ENCODE measurements at regions not wholly inside any gene's neighbourhood (a gene's known extent, or its start where the extent isn't known, plus 50 kb on each side); places are given as distances from the start of the nearest gene placed in this dataset.
A peak's percentile ranks its signal among the peaks of the same experiment; 100 is the strongest.

DNA sequence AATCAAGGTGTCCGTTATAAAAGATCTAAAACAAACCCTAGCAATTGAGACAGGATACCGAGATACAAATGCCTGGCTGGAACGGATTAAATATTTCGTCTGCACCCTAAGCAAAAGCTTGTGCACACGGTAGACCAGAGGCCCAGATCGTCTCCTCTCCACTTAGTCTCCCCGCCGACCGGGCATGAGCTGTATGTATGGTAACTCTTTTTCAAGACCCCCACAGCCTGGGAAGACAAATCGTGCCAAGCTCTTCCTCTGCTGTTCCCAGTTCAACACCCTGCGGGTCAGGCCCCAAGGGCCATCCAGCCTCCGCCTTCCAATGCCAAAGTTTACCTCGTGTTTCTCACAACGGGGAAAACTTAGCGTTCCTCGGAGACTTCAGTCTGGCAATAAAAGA lies 285.7 kb upstream of the GALNT17 start:
- no peak for DNase-seq (ENCODE audit: insufficient read length, low spot score)
- FAIRE-seq: no peak

DNA sequence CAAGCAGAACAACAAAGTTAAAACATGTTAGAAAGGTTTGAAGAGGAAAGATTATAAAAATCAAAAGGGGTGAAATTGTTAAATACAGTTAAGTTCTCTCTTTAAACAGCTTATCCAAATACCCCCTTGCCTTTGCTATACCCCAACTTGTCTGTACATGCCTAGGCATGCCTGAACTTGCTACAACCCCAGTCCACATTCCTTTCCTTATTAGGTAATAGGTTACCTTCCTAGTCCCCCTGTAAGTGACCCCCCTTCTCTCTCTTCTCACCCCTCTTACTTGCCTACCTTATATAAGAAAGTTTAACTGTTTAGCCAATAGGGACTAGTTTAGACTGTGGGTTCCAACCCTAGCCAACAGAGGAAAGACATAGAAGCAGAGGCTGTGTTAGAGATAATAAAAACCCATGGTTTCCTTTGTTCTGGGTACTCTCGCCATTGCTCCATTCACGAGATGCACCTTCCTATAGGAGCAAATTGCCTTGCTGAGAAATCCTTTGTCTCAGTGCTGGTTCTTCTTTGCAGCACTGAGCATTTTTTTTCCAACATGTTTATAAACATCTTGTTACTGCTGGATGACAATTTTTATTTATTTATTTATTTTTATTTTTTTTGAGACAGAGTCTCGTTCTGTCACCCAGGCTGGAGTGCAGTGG lies 282.2 kb upstream of the GALNT17 start:
- no peak for DNase-seq (ENCODE audit: insufficient read length, low spot score)
- no peak for FAIRE-seq

DNA sequence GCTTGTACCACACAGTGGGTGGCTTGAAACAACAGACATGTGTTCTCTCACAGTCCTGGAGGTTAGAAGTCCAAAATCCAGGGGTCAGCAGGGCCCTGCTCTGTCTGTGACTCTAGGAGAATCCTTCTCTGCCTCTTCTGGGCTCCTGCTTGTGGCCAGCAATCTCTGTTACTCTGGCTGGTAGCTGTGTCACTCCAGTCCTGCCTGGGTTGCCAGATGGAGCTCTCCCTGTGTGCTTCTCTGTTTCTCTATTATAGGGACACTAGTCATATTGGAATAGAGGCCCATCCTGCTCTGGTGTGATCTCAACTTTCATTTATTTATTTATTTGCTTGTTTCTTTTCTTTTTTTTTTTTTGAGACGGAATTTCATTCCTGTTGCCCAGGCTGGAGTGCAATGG lies 276.6 kb upstream of the GALNT17 start:
- DNase-seq (ENCODE audit: insufficient read length, low spot score) (no peak), FAIRE-seq (no peak)

DNA sequence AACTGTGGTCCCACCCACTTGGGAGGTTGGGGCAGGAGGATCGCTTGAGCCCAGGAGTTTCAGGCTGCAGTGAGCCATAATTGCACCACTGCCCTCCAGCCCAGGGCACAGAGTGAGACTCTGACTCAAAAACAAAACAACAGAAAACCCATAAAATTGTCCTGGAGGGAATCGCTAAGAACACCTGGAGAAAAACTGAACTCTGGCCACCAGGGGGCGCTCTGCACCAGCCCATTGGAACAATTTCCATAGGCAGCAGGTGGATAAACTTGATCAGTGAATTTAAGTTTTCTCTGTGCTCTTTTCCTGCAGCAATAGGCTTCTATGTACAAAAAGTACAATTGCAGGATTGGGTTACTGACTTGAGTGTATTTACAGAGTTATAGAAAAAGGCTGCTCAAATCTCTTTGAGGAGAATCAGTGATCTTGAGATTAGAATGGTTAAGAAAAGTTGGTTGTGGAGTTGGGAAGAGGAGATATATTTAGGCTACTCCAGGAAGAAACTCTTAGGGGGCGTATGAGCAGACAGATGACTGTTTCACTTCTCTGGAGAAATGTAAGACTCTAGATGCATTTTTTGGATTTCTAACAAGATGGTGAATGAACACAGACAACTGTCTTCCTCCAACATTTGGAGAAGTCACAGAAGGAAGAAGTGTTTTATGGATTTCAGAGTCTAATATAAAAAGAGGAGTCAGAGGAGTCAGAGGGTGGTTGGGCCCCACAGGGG lies 274.9 kb upstream of the GALNT17 start:
- FAIRE-seq (no peak), DNase-seq (ENCODE audit: insufficient read length, low spot score) (peak; percentile 40)

DNA sequence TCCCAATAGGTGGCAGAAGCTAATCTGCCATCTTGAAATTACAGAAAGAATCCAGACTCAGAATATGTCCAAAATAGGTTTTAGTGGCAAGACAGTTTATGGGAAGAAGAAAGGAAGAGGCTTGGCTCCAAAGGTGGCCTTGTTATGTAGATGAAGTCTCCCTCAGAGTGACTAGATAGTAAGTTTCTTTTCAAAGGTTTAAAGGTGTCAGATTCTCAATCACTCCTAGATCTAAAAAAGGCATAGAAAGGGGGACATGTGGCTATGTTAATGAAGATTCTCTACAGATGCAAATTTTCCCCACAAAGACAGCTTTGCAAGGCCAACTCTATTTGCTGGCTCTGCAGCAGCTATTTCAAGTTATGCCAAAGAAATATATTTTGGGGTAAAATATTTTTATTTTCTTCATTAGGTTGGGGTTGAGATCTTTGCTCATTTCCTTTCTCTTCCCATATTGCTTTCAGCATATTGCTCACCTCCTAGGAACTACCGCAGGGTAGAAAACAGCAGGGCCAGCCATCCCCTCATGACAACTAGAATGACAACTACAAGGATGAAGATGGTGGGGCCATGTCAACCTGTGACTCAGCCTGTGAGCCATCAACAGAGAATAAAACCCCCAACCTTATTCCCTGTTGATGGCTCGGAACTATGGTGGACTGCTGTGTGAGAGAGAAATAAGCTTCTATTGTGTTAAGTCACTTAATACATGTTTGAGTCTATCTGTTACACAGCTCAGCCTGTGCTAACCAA lies 274.0 kb upstream of the GALNT17 start:
- DNase-seq (ENCODE audit: insufficient read length, low spot score): no peak
- no peak for FAIRE-seq

DNA sequence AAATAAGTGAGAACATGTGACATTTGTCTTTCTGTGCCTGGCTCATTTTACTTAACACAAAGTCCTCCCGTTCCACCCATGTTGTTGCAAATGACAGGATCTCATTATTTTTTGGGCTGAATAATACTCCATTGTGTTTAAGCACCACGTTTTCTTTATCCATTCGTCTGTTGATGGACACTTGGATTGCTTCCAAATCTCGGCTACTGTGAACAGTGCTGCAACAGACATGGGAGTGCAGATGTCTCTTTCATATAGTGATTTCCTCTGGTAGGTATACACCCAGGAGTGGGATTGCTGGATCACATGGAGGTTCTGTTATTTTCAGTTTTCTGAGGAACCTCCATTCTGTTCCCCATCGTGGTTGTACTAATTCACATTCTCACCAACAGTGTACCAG lies 264.4 kb upstream of the GALNT17 start:
- FAIRE-seq (no peak), DNase-seq (ENCODE audit: insufficient read length, low spot score) (no peak)

DNA sequence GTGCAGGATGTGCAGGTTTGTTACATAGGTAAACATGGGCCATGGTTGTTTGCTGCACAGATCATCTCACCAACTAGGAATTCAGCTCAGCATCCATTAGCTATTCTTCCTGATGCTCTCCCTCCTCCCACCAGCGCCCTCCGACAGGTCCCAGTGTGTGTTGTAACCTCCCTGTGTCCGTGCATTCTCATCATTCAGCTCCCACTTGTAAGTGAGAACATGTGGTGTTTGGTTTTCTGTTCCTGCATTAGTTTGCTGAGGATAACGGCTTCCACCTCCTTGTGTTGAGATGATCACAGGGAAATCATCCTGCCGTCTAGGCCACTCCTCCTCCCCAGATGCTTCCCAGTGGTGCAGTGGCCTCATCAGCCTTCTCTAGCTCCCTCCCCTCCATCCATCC lies 261.6 kb upstream of the GALNT17 start:
- DNase-seq (ENCODE audit: insufficient read length, low spot score): no peak
- no peak for FAIRE-seq

DNA sequence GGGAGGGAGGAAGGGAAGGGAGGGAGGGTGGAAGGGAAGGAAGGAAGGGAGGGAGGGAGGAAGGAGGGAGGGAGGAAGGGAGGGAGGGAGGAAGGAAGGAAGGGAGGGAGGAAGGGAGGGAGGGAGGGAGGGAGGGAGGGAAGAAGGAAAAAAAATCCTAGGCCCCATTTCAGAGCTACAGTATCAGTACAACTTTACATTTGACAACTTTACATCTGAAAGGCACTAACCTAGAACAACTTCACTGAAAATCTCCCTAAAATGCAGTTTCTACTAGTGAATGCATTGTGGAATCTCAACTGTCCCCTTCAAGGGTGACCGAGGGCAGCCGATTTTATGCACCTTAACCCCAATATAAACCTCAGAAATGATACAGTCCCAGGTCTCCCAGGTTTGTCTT lies 259.8 kb upstream of the GALNT17 start:
- DNase-seq (ENCODE audit: insufficient read length, low spot score) (no peak), FAIRE-seq (no peak)

DNA sequence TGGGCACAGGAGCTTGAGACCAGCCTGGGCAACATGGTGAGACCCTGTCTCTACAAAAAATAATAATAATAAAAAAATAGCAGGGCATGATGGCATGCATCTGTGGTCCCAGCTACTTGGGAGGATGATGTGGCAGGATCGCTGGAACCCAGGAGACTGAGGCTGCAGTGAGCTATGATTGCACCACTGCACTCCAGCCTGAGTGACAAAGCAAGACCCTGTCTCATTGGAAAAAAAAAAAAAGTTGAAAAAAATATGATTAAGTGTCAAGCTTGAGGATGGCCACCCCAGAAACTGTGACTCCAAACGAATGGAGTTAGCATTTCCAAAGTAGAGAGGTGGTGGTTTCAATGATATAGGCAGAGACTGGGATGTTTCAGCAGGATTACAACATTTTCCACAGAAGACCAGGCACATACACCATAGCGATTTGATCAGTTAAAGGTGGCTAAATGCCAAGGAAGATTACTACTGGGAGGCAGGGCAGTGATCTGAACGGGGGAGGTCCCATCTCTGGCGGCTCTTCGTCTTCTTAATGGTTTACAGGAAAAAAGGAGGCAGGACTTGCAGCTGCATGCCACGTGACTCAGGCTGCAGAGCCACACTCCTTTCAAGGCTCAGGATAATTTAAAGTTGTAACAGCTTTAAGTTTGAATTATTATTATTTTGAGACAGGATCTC lies 250.6 kb upstream of the GALNT17 start:
- DNase-seq (ENCODE audit: insufficient read length, low spot score) (no peak), FAIRE-seq (no peak)

DNA sequence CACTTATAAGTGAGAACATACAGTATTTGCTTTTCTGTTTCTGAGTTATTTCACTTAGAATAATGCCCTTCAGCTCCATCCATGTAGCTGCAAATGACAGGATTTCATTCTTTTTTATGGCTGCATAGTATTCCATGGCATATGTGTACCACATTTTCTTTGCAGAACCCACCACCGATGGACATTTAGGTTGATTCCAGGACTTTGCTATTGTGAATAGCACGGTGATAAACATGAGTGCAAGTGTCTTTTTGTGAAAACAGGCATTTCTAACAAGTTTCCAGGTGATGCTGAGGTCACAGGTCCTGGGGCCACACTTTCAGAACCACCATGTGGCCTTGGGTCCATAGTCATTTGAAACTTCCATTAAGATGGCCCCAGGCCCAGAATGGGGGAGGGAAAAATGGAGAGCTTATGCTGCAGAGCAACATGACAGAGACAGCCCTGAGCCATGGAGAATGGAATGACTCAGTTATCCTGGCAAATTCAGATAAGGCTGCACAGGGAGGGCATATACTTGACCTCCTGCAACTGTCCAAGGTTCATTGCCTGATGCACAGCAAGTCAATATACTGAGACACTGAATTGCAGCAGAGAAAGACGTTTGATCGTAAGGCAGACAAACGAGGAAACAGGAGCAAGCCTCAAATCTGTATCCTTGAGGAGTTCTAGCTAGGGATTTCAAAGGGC lies 248.0 kb upstream of the GALNT17 start:
- no peak for DNase-seq (ENCODE audit: insufficient read length, low spot score)
- FAIRE-seq: no peak

DNA sequence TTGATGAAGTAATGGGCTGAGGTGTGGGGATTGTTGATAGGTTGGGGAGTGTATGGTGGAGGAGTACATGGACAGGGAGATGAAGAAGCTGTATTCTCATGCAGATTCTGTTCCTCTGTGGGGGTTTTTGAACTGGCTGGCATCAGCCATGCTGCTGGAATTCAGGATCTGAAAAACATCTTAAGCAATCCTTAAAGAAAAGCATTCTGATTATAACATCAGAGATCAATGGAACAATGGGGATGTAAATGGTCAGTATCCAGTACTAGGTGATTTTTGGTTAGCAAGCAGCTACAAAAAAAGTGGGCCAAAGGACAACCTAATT lies 247.5 kb upstream of the GALNT17 start:
- FAIRE-seq: no peak
- no peak for DNase-seq (ENCODE audit: insufficient read length, low spot score)

DNA sequence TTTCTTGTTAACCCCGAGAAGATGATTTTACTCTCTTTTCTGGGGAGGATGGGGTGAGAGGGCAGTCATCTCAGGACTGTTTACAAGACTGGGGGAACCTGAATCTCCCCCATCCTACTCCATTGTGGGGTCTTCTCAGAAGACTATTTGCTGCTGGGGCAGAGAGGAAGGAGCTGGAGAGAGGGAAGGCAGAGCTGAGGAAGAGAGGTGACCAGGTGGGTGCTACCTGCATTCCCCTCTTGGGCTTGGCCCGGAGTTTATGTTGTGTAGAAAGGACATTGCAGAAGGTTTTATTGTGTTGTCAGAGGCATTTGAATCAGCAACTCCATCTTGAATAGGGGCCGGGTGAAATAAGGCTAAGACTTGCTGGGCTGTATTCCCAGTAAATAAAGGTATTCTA lies 247.1 kb upstream of the GALNT17 start:
- DNase-seq (ENCODE audit: insufficient read length, low spot score) (no peak), FAIRE-seq (no peak)

DNA sequence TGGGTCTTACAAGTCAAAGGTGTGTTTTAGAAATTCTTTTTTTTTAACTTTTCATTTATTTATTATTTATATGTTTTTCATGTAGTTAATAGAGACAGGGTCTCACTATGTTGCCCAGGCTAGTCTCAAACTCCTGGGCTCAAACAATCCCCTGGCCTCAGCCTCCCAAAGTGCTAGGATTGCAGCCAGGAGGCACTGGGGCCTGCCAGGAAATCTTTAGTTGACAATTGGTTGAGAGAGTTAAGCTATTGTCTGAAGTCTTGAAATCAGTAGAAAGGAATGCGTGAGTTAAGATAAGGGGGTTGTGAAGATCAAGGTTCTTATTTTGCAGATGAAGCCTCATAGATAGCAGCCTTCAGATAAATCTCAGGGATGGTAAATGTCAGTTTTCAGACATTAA lies 245.4 kb upstream of the GALNT17 start:
- no peak for DNase-seq (ENCODE audit: insufficient read length, low spot score)
- FAIRE-seq: no peak

DNA sequence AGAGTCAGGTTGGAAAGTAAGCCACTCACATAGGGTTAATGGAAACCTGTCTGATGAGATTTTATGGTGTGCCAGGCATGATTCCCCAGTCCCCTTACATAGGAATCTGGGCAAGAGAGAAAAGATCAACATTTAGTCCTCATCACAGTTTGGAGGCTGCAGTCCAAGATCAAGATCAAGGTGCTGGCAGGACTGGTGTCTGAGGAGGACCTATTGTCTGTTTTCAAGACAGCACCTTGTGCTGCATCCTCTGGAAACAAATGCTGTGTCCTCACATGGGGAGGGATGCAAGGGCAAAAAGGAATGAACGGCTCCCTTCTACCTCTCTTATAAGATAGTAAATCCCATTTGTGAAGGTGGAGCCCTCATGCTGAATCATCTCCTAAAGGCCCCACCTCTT lies 244.8 kb upstream of the GALNT17 start:
- DNase-seq (ENCODE audit: insufficient read length, low spot score): no peak
- no peak for FAIRE-seq

DNA sequence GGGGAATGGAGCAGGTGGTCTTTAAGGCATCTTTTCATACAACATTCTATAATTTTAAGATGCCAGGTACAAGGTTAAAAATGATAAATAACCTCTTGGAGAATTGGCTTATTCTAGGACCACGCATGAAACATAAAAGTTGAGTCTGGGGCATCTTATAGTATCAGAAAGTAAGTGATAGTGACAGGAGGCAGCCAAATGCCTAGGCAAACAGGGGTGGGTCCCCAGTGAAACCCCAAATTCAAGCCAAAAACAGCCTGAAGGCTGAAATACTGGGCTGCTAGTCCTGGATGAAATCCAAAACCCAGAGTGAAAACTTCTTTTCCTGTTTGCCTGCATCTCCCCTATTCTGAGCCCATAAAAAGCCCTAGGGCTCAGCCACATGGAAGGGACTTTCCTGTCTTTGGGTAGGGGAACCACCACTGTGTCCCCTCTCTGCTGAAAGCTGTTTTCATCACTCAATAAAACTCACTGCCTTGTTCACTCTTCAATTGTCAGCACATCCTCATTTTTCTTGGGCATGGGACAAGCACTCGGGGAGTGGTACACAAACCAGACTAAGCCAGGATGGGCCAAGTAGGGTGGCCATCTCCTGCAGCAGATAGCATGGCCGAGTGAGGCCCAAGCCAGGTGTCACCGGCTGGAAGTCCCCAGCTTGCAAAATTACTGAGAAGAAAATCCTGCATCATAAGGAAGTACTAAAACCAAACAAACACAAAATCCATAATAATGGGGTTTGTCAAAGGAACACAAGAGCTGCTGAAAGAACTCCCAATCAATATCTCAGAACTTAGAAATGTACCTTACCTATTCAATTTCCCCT lies 241.6 kb upstream of the GALNT17 start:
- DNase-seq (ENCODE audit: insufficient read length, low spot score) (no peak), FAIRE-seq (no peak)

DNA sequence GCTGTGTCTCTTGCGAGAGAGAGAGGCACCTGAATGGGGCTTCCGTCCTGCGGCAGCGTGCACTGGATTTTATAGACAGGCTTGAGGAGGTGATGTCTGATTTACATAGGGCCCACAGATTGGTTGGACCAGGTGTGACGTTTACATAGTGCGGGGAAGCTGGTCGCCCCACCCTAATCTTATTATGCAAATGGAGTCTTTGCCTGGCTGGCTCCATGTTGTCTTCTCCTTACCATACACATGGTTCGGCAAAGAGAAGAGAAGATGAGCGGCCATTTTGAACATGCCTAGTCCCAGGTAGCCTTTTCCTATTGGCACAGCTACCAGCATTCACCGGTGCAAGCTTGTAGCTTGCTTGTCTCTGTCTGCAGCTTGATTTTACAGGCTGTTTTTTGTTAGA lies 238.5 kb upstream of the GALNT17 start:
- FAIRE-seq (no peak), DNase-seq (ENCODE audit: insufficient read length, low spot score) (no peak)

DNA sequence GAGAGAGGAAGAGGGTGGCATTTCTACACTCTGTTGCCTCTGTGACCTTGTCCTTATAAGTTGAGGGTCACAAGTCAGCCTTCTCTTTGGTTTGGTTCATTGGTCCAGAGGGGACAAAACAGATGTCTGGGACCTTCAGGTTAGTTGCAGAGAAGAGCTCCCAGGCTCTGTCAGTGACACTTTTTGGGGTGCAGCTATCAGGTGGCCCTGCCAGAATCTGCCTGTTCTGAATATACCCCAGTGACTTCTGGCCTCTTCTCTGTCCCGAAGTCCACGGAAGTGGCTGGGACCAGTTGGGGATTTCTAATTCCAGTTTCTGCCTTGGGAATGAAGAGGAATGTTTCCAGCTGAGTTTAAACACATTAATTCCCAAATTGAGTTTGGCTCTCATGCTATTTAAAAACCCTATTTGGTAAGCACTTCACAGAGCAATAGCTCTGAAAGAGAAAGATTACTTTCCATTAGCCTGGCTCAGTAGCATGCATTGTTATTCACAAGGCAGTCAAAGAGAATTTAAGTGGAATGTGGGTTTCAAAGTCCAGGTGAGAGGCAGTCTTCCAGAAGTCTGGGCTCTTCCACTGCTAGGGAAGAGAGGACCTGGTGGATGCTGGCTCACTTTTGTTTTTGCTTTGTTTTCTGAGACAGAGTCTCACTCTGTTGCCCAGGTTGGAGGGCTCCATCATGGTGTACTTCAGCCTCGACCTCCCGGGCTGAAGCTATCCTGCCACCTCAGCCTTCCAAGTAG lies 237.8 kb upstream of the GALNT17 start:
- DNase-seq (ENCODE audit: insufficient read length, low spot score): no peak
- FAIRE-seq: no peak

DNA sequence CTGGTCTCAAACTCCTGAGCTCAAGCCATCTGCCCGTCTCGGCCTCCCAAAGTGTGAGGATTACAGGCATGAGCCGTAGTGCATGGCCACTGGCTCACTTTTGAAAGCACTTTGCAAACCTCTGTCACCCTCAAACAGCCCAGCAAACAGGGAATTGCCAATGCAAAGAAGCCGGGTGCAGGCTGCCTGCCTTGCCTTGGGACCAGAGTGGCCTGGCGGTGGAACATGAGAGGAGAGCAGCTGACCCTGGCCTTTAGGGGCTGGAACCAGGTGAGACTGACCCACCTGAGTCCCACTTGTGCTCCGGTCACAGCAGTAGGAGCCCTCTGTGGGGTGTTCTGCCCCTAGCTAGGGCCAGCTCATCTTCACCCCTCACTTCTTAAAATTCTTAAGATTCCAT lies 237.1 kb upstream of the GALNT17 start:
- FAIRE-seq (no peak), DNase-seq (ENCODE audit: insufficient read length, low spot score) (no peak)
